OCI-M1 (cell line): ENCODE measurements at regions not wholly inside any gene's neighbourhood (a gene's known extent, or its start where the extent isn't known, plus 50 kb on each side); places are given as distances from the start of the nearest gene placed in this dataset.

Source experiments
- DNase-seq: peaks from one replicate; lab custom pipeline; 2025; lab: John Stamatoyannopoulos, UW

DNA sequence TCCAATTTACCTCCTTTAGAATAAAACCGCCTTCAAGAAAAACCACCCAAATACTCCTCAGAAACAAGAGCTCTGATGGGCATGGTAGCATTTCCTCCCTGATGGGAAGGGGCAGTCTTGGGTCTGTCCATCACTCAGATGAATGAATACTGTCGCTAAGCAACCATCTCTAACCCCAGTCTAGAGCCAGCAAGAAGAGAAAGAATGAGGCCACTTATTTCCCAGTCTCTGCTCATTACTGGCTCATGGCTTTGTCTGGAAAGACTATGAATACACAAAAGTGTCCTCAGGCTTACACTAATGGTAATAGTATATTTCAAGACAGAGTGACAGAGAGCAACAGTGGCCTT lies 51.0 kb upstream of the F3 start:
- no peak for DNase-seq

DNA sequence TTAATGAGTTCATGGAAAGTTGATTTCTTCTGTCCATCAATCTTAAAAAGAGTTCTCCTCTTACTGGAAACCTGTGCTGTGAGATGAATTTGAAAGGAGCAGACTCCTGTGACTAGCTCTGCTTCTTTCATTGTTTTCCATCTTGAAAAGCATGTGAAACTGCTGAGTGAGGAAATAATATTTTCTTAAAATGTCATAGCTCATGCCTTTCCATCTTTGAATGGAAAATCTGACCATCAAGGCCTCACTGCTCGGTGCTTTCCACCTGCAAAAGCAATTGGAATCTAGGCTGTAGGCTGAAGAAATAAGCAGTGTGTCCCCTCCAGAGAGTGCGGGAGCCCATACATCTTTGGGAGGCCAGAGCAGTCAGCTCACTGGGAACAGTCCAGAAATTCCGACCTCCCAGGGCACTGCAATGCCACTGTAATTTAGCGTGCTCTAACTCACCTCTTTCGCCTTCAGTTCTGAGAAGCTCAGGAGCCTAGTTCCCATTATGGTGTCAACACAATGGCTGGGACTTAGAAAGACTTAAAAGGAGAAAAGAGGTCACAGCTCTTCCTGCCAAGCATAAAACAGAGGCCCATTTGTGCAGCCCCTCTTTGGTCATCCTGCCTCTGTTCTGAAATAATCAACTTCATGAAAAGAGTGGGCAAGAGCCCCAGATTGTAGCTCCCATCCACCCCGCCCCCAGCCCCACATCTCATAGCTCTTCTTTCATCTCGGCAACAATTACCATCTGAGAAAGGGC lies 50.4 kb upstream of the F3 start:
- DNase-seq: no peak
